NCI-H748 (cell line): ENCODE measurements at regions not wholly inside any gene's neighbourhood (a gene's known extent, or its start where the extent isn't known, plus 50 kb on each side); places are given as distances from the start of the nearest gene placed in this dataset.

Experiments
- DNase-seq: peaks from one replicate; lab custom pipeline; 2025; ENCODE audit not compliant: unreplicated experiment; lab: John Stamatoyannopoulos, UW

- no peak for DNase-seq
Measured at GRCh38 chr2:238985041-238985729, 137.3 kb downstream of the TWIST2 start.

GRCh38 chr2:238985931-238986446 is 138.1 kb downstream of the TWIST2 start:
- no peak for DNase-seq

- DNase-seq = no peak
Measured at GRCh38 chr2:238986491-238987351, 138.8 kb downstream of the TWIST2 start.

GRCh38 chr2:238987352-238987981 is 139.6 kb downstream of the TWIST2 start:
- no peak for DNase-seq

GRCh38 chr2:238988105-238988504 is 140.2 kb downstream of the TWIST2 start:
- no peak for DNase-seq

GRCh38 chr2:238988752-238989151 is 140.9 kb downstream of the TWIST2 start:
- DNase-seq = no peak

- DNase-seq = no peak
Measured at GRCh38 chr2:238989484-238989883, 141.6 kb downstream of the TWIST2 start.

- no peak for DNase-seq
Measured at GRCh38 chr2:238994432-238994831, 146.5 kb downstream of the TWIST2 start.

GRCh38 chr2:238994876-238995275 is 147.0 kb downstream of the TWIST2 start:
- no peak for DNase-seq

- DNase-seq = no peak
Measured at GRCh38 chr2:238995634-238996033, 147.7 kb downstream of the TWIST2 start.

- no peak for DNase-seq
Measured at GRCh38 chr2:238996331-238997136, 148.6 kb downstream of the TWIST2 start.

- DNase-seq = no peak
Measured at GRCh38 chr2:238997137-238997390, 149.2 kb downstream of the TWIST2 start.

GRCh38 chr2:238997684-238998083 is 149.8 kb downstream of the TWIST2 start:
- no peak for DNase-seq
